Natural killer cell (primary cell): ENCODE measurements at regions not wholly inside any gene's neighbourhood (a gene's known extent, or its start where the extent isn't known, plus 50 kb on each side); places are given as distances from the start of the nearest gene placed in this dataset.

Experiments used
- ATAC-seq, 3 donors: fragments of 150-1000 bp in 2 of 3; fragments of 200-7000 bp in 1 of 3; cut with Tn5 transposase; 1 replicate in 1 of 3; 2 replicates in 2 of 3; pipeline ENCODE4 v1.10.0; 2021; ENCODE audit warnings: mild to moderate bottlenecking in 2 of 3, moderate library complexity in 2 of 3
- DNase-seq, 2 donors: peaks; one replicate each; pipeline versions ENCODE4 v3.0.0 to v3.0.0-alpha.2; 2013 to 2021; ENCODE audit warnings: mixed read lengths in 1 of 2
- H3K27ac ChIP-seq: one replicate; pipeline ENCODE4 v1.5.1; 2013; ENCODE audit warnings: mild to moderate bottlenecking, low read length
- H3K27me3 ChIP-seq: one replicate; pipeline ENCODE4 v1.6.1; 2013; ENCODE audit warnings: low read length; ENCODE audit not compliant: control insufficient read depth, insufficient read depth
- H3K36me3 ChIP-seq: one replicate; pipeline ENCODE4 v1.6.1; 2013; ENCODE audit warnings: low read length; ENCODE audit not compliant: control insufficient read depth, insufficient read depth
- H3K4me1 ChIP-seq: one replicate; pipeline ENCODE4 v1.6.1; 2013; ENCODE audit warnings: low read length; ENCODE audit not compliant: control insufficient read depth, insufficient read depth
- H3K4me3 ChIP-seq: one replicate; pipeline ENCODE4 v1.5.1; 2013; ENCODE audit warnings: low read length
- H3K9me3 ChIP-seq: one replicate; pipeline ENCODE4 v1.6.1; 2013; ENCODE audit warnings: low read length; ENCODE audit not compliant: control insufficient read depth, insufficient read depth
- H3K27ac Mint-ChIP-seq, 2 donors: one replicate each; pipeline ENCODE4 v1.8.0; 2022; ENCODE audit warnings: mild to moderate bottlenecking in 2 of 2, mixed read lengths in 2 of 2, moderate library complexity in 1 of 2
- H3K27me3 Mint-ChIP-seq, 2 donors: one replicate each; pipeline ENCODE4 v1.8.0; 2022; ENCODE audit warnings: low read depth in 2 of 2, mixed read lengths in 2 of 2
- H3K36me3 Mint-ChIP-seq: one replicate; pipeline ENCODE4 v1.8.0; 2022; ENCODE audit warnings: mixed read lengths
- H3K4me1 Mint-ChIP-seq, 2 donors: one replicate each; pipeline ENCODE4 v1.8.0; 2022; ENCODE audit warnings: mixed read lengths in 2 of 2
- H3K4me3 Mint-ChIP-seq: one replicate; pipeline ENCODE4 v1.8.0; 2022; ENCODE audit warnings: mild to moderate bottlenecking, moderate library complexity, mixed read lengths
- H3K9me3 Mint-ChIP-seq, 2 donors: one replicate each; pipeline ENCODE4 v1.8.0; 2022; ENCODE audit warnings: mixed read lengths in 2 of 2
- CTCF ChIP-seq: fragments of 200-600 bp; IDR thresholded peaks from one replicate; pipeline ENCODE4 v1.8.0; 2022; ENCODE audit warnings: antibody characterized with exemption
- WGBS: methylation state at CpG from one replicate; pipeline ENCODE4 v1.1.7; 2013; ENCODE audit warnings: missing lambda C conversion rate; ENCODE audit not compliant: insufficient coverage; 5-methylcytosine and 5-hydroxymethylcytosine counted together
- intact Hi-C: fragments of 100-400 bp; cut with micrococcal nuclease; formaldehyde crosslinking; loops from one replicate; pipeline ENCODE4 v1.14.2; 2022

DNA sequence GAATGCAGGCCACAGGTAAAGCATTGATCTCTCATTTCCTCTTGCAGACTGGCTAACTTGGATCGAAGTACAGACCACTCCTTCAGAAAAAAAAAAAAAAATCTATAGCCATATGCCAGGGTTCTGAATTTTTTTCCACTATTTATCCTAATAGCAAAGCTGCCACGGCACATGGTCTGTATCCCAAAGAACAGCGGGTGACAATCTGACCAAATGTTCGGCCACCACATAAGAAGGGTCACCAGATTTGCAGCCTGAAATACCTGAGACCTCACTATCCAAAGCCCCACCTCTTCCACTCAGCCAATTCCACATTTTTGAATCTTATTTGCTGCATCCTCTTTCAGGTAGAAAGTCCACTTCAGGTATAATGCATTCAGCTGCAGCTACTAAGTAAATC, 55.6 kb upstream of the RGS7 start:
- DNase-seq (no peak), ATAC-seq (no peak)
- no peak for TF ChIP-seq CTCF
- Histone ChIP-seq H3K4me3 (no peak overlapping the region), H3K27me3 (no peaks in the 10 kb centered on the region), H3K36me3 (no peaks in the 10 kb centered on the region), H3K9me3 (no peaks in the 10 kb centered on the region), H3K4me1 (no peaks in the 10 kb centered on the region), H3K27ac (no peak overlapping the region)
- H3K27me3 Mint-ChIP-seq = no peaks in the 10 kb centered on the region
- peaks cover 2 to 4% of the 10 kb centered on the region in 2 donors for H3K9me3 Mint-ChIP-seq
- no peaks in the 10 kb centered on the region for H3K4me1 Mint-ChIP-seq
- intact Hi-C loops = no loop called here
- H3K36me3 Mint-ChIP-seq = no peaks in the 10 kb centered on the region
- H3K27ac Mint-ChIP-seq = no peak overlapping the region
- WGBS = 72% methylated on average over 4 of the region's 4 CpGs
- H3K4me3 Mint-ChIP-seq = no peak overlapping the region

GRCh38 chr1:241411776-241412338, 54.9 kb upstream of the RGS7 start:
- H3K27ac ChIP-seq = no peak overlapping the region
- Mint-ChIP-seq H3K4me1 (no peaks in the 10 kb centered on the region), H3K9me3 (peaks cover 2 to 4% of the 10 kb centered on the region in 2 donors), H3K27ac (no peak overlapping the region), H3K36me3 (no peaks in the 10 kb centered on the region), H3K27me3 (no peaks in the 10 kb centered on the region), H3K4me3 (no peak overlapping the region)
- no peaks in the 10 kb centered on the region for H3K27me3 ChIP-seq
- DNase-seq (no peak), ATAC-seq (no peak)
- no peak overlapping the region for H3K4me3 ChIP-seq
- intact Hi-C loops = no loop called here
- H3K4me1 ChIP-seq = no peaks in the 10 kb centered on the region
- TF ChIP-seq CTCF = no peak
- no peaks in the 10 kb centered on the region for H3K36me3 ChIP-seq
- 53% methylated on average over 3 of the region's 6 CpGs for WGBS
- no peaks in the 10 kb centered on the region for H3K9me3 ChIP-seq

DNA sequence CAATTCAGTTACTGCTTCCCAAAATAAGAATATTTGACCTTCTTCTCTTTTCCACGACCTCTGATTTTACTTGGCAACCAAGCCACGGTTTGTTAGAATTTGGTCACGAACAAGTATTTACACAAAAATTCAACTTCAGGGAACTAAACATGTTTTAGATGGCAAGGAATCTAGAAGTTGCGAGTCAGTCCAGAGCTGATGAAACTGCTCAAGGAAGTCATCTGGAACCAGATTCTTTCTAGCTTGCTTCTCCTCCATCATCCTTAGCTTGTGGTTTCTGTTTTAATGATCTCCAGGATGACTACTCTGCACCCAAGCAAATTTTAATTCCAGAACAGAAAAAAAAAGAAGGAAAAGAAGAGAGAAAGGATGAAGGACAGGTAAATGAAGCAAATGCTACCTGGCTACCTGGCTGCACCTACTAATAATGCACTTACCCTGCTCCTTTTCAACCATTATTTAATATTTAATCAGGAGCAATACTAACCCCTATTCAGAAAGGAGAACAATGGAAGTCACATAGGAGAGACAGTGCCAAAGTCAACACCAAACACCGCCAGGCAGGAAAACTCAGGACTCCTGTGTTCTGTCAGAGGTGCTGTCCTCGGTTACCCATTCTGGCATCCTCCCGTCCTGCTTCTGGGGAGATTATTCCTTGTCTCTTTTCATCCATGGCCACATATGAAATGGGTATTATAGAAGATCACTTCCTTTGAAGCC, 54.2 kb upstream of the RGS7 start:
- 76% methylated on average over 7 of the region's 7 CpGs for whole genome bisulfite sequencing
- TF ChIP-seq CTCF = no peak
- H3K4me1 Mint-ChIP-seq = no peaks in the 10 kb centered on the region
- H3K27me3 Mint-ChIP-seq = no peaks in the 10 kb centered on the region
- Histone ChIP-seq H3K27ac (no peak overlapping the region), H3K27me3 (no peaks in the 10 kb centered on the region), H3K4me1 (no peaks in the 10 kb centered on the region), H3K4me3 (no peak overlapping the region), H3K9me3 (no peaks in the 10 kb centered on the region), H3K36me3 (no peaks in the 10 kb centered on the region)
- H3K27ac Mint-ChIP-seq = no peak overlapping the region
- intact Hi-C loops = no loop called here
- H3K4me3 Mint-ChIP-seq = no peak overlapping the region
- ATAC-seq (no peak), DNase-seq (no peak)
- H3K36me3 Mint-ChIP-seq = no peaks in the 10 kb centered on the region
- peaks cover 2 to 4% of the 10 kb centered on the region in 2 donors for H3K9me3 Mint-ChIP-seq

DNA sequence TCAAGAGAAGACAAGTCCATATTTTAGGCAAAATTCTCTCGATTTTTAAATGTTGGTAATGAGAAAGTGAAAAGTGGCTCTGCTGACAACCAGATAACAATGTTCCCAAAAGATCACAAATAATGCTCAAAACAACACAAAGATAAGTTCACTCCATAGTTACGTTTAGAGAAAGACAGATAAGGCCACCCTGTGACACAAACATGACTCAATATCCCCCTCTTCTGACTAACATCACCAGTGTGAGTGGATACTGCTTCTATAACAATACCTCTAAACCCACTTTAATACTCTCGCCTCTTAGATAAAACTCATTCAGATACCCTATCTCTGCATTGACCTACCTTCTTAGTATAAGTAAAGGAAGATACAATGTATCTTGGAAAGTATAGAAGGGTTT, 51.2 kb upstream of the RGS7 start:
- no peak overlapping the region for H3K27ac Mint-ChIP-seq
- peaks cover 0 to 5% of the 10 kb centered on the region in 2 donors for H3K27me3 Mint-ChIP-seq
- ATAC-seq (no peak), DNase-seq (no peak)
- H3K27ac ChIP-seq = no peak overlapping the region
- peaks cover 2 to 6% of the 10 kb centered on the region in 2 donors for H3K9me3 Mint-ChIP-seq
- 33% methylated on average over 1 of the region's 3 CpGs for WGBS
- H3K4me3 Mint-ChIP-seq = no peak overlapping the region
- intact Hi-C loops = no loop called here
- no peaks in the 10 kb centered on the region for H3K36me3 ChIP-seq
- H3K27me3 ChIP-seq = no peaks in the 10 kb centered on the region
- no peak for TF ChIP-seq CTCF
- no peaks in the 10 kb centered on the region for H3K36me3 Mint-ChIP-seq
- no peaks in the 10 kb centered on the region for H3K4me1 ChIP-seq
- H3K9me3 ChIP-seq = no peaks in the 10 kb centered on the region
- H3K4me3 ChIP-seq = no peak overlapping the region
- no peaks in the 10 kb centered on the region for H3K4me1 Mint-ChIP-seq
